ENCODE measurements at regions not wholly inside any gene's neighbourhood (a gene's known extent, or its start where the extent isn't known, plus 50 kb on each side); places are given as distances from the start of the nearest gene placed in this dataset.
"Not testable (repeated sequence)": the region's sequence is repeated elsewhere in the genome, so short reads cannot be mapped to it uniquely, and the experiment has no call there.

DNA sequence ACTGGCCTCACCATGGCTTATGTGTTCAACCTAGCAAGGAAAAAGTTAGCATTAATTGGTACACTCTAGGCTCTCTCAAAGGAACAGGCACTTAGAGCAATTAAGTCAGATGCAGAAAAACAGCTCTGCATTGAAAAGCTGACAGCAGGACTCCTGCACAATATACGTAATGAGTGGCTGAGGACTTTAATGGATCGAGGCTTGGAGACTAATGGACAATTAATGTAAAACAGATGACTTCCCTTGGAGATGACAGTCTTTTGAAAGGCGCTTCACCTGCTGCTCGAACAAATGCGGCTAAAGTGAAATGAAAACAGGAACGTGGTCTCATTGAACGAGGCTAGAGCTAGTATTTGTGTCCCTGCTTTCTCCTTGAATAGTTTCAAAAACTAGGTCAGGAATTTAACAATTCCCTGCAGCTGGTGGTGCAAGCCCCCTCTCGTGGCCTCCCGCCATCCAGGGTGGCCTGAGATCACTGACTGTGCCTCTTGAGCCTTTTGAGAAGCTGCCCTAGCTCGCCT is 137.1 kb downstream of the ELOVL4 start:
- no peak overlapping the region for H3K4me3 ChIP-seq (ENCODE audit: low read length)
- H3K9me3 ChIP-seq (ENCODE audit: control insufficient read depth, insufficient read depth, low read length): no peaks in the 10 kb centered on the region
- no CpG with 5 or more reads among the region's 10 CpGs for WGBS (ENCODE audit: insufficient coverage, insufficient read length)
- no peak overlapping the region for H3K27ac ChIP-seq (ENCODE audit: low read length)
- no peaks in the 10 kb centered on the region for H3K27me3 ChIP-seq (ENCODE audit: control insufficient read depth, insufficient read depth, low read length)
- no peaks in the 10 kb centered on the region for H3K36me3 ChIP-seq (ENCODE audit: control insufficient read depth, insufficient read depth, low read length)
- peaks cover 3% of the 10 kb centered on the region; the same call in 1 of the 2 replicates for H3K4me1 ChIP-seq (ENCODE audit: control insufficient read depth, insufficient read depth, low read length)
- DNase-seq (ENCODE audit: low read depth, low spot score): no peak

- H3K9me3 ChIP-seq (ENCODE audit: control insufficient read depth, insufficient read depth, low read length): no peaks in the 10 kb centered on the region
- no peak for DNase-seq (ENCODE audit: low read depth, low spot score)
- H3K27ac ChIP-seq (ENCODE audit: low read length): no peak overlapping the region
- H3K36me3 ChIP-seq (ENCODE audit: control insufficient read depth, insufficient read depth, low read length): no peaks in the 10 kb centered on the region
- no peaks in the 10 kb centered on the region for H3K27me3 ChIP-seq (ENCODE audit: control insufficient read depth, insufficient read depth, low read length)
- WGBS (ENCODE audit: insufficient coverage, insufficient read length): no CpG with 5 or more reads among the region's 2 CpGs
- no peak overlapping the region for H3K4me3 ChIP-seq (ENCODE audit: low read length)
- peaks cover 3% of the 10 kb centered on the region; the same call in 1 of the 2 replicates for H3K4me1 ChIP-seq (ENCODE audit: control insufficient read depth, insufficient read depth, low read length)
Observed at GRCh38 chr6:79808921-79809320, 138.4 kb downstream of the ELOVL4 start.

- not testable (repeated sequence) for H3K27ac ChIP-seq (ENCODE audit: low read length); DNase-seq (ENCODE audit: low read depth, low spot score); H3K36me3 ChIP-seq (ENCODE audit: control insufficient read depth, insufficient read depth, low read length); H3K4me1 ChIP-seq (ENCODE audit: control insufficient read depth, insufficient read depth, low read length); H3K9me3 ChIP-seq (ENCODE audit: control insufficient read depth, insufficient read depth, low read length); H3K27me3 ChIP-seq (ENCODE audit: control insufficient read depth, insufficient read depth, low read length); H3K4me3 ChIP-seq (ENCODE audit: low read length)
- no CpG with 5 or more reads among the region's 5 CpGs for WGBS (ENCODE audit: insufficient coverage, insufficient read length)
Observed at GRCh38 chr6:79806661-79807060, 140.7 kb downstream of the ELOVL4 start.

DNA sequence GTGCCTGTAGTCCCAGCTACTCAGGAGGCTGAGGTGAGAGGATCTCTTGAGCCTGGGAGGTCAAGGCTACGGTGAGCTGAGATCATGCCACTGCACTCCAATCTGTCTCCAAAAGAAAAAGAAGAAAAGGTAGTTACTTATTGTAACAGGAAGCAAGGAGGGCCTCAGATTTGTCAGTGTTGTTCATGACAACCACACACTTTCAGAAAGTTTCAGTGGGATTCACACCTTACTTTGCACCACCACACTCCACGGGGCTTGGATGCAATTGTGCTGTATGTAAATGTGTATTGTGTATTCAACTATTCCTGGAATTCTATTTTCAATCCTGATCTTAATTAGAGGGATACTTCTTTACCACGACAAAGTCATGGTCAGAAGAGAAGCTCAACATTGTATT is 142.6 kb downstream of the ELOVL4 start:
- no peaks in the 10 kb centered on the region for H3K4me1 ChIP-seq (ENCODE audit: control insufficient read depth, insufficient read depth, low read length)
- no peaks in the 10 kb centered on the region for H3K36me3 ChIP-seq (ENCODE audit: control insufficient read depth, insufficient read depth, low read length)
- no peak overlapping the region for H3K4me3 ChIP-seq (ENCODE audit: low read length)
- no CpG with 5 or more reads among the region's 3 CpGs for WGBS (ENCODE audit: insufficient coverage, insufficient read length)
- no peaks in the 10 kb centered on the region for H3K27me3 ChIP-seq (ENCODE audit: control insufficient read depth, insufficient read depth, low read length)
- no peaks in the 10 kb centered on the region for H3K9me3 ChIP-seq (ENCODE audit: control insufficient read depth, insufficient read depth, low read length)
- DNase-seq (ENCODE audit: low read depth, low spot score): no peak
- no peak overlapping the region for H3K27ac ChIP-seq (ENCODE audit: low read length)

DNA sequence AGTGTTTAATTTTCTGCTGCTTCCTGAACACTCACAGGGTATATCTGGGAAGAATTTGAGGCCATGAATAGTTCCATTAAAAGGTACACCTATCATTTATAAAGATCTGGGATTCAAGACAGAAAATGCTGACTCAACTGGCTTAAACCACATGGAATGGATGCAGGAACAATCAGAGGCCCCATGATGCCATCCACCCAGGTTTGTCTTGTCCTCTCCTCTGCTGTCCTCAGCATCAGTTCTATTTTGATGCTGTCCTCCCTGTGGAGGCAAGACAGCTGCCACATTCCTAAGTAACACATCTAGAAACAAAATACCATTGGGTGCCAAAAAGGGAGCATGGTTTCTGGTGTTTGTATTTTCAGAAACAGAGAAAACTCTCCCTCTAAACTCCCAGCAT is 143.4 kb downstream of the ELOVL4 start:
- no peak for DNase-seq (ENCODE audit: low read depth, low spot score)
- H3K4me3 ChIP-seq (ENCODE audit: low read length): no peak overlapping the region
- no peaks in the 10 kb centered on the region for H3K27me3 ChIP-seq (ENCODE audit: control insufficient read depth, insufficient read depth, low read length)
- no peaks in the 10 kb centered on the region for H3K9me3 ChIP-seq (ENCODE audit: control insufficient read depth, insufficient read depth, low read length)
- H3K4me1 ChIP-seq (ENCODE audit: control insufficient read depth, insufficient read depth, low read length): no peaks in the 10 kb centered on the region
- no peak overlapping the region for H3K27ac ChIP-seq (ENCODE audit: low read length)
- H3K36me3 ChIP-seq (ENCODE audit: control insufficient read depth, insufficient read depth, low read length): no peaks in the 10 kb centered on the region

GRCh38 chr6:79802657-79803300 is 144.6 kb downstream of the ELOVL4 start:
- no peak for DNase-seq (ENCODE audit: low read depth, low spot score)
- Histone ChIP-seq H3K27me3 (ENCODE audit: control insufficient read depth, insufficient read depth, low read length) (no peaks in the 10 kb centered on the region), H3K27ac (ENCODE audit: low read length) (no peak overlapping the region), H3K36me3 (ENCODE audit: control insufficient read depth, insufficient read depth, low read length) (no peaks in the 10 kb centered on the region), H3K4me3 (ENCODE audit: low read length) (no peak overlapping the region), H3K9me3 (ENCODE audit: control insufficient read depth, insufficient read depth, low read length) (no peaks in the 10 kb centered on the region), H3K4me1 (ENCODE audit: control insufficient read depth, insufficient read depth, low read length) (no peaks in the 10 kb centered on the region)
- WGBS (ENCODE audit: insufficient coverage, insufficient read length): no CpG with 5 or more reads among the region's 5 CpGs

DNA sequence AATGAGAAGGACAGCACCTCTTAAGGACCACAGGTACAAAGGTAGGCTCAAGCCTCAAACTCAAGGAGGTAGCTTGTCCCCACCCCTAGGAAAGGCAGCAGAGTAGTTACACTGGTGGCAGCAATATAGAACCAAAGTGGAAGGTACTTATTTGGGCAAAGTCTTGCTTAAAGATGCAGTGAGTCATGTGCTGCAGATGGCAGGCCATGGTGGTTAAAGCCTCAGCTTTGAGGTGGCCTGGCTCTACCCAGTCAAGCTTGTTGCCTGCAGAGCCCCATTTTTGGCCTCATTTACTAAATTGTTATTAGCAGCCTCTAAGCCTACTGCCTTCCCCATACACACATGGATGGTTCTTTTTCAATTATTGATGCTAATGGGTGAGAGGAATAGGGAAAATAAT is 146.0 kb downstream of the ELOVL4 start:
- Histone ChIP-seq H3K27me3 (ENCODE audit: control insufficient read depth, insufficient read depth, low read length) (no peaks in the 10 kb centered on the region), H3K4me1 (ENCODE audit: control insufficient read depth, insufficient read depth, low read length) (no peaks in the 10 kb centered on the region), H3K9me3 (ENCODE audit: control insufficient read depth, insufficient read depth, low read length) (no peaks in the 10 kb centered on the region), H3K36me3 (ENCODE audit: control insufficient read depth, insufficient read depth, low read length) (no peaks in the 10 kb centered on the region), H3K27ac (ENCODE audit: low read length) (no peak overlapping the region), H3K4me3 (ENCODE audit: low read length) (no peak overlapping the region)
- no peak for DNase-seq (ENCODE audit: low read depth, low spot score)

DNA sequence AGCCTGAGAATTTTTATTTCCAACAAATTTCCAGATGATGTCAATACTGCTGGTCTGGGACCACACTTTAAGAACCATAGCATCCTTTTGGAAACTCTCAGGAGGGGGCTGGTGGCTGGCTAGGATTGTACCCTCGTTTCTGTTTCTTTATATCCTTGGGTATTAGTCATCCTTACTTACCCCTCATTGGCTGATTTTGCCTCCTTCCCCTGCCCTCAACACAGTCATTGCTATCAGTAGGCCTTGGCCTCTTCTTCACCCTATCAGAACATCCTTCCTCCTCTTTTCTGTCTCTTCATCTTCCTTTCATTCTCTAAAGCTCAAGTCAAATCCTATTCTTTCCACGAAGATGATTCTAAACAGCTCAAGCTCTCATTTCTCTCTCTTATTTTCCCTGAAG is 148.5 kb downstream of the ELOVL4 start:
- no peak for DNase-seq (ENCODE audit: low read depth, low spot score)
- no peak overlapping the region for H3K4me3 ChIP-seq (ENCODE audit: low read length)
- no peak overlapping the region for H3K27ac ChIP-seq (ENCODE audit: low read length)
- no peaks in the 10 kb centered on the region for H3K27me3 ChIP-seq (ENCODE audit: control insufficient read depth, insufficient read depth, low read length)
- no CpG with 5 or more reads among the region's 2 CpGs for WGBS (ENCODE audit: insufficient coverage, insufficient read length)
- no peaks in the 10 kb centered on the region for H3K9me3 ChIP-seq (ENCODE audit: control insufficient read depth, insufficient read depth, low read length)
- H3K4me1 ChIP-seq (ENCODE audit: control insufficient read depth, insufficient read depth, low read length): no peaks in the 10 kb centered on the region
- no peaks in the 10 kb centered on the region for H3K36me3 ChIP-seq (ENCODE audit: control insufficient read depth, insufficient read depth, low read length)

- DNase-seq (ENCODE audit: low read depth, low spot score): no peak
- no CpG with 5 or more reads among the region's 2 CpGs for WGBS (ENCODE audit: insufficient coverage, insufficient read length)
Observed at GRCh38 chr6:79797912-79798311, 149.4 kb downstream of the ELOVL4 start.

DNA sequence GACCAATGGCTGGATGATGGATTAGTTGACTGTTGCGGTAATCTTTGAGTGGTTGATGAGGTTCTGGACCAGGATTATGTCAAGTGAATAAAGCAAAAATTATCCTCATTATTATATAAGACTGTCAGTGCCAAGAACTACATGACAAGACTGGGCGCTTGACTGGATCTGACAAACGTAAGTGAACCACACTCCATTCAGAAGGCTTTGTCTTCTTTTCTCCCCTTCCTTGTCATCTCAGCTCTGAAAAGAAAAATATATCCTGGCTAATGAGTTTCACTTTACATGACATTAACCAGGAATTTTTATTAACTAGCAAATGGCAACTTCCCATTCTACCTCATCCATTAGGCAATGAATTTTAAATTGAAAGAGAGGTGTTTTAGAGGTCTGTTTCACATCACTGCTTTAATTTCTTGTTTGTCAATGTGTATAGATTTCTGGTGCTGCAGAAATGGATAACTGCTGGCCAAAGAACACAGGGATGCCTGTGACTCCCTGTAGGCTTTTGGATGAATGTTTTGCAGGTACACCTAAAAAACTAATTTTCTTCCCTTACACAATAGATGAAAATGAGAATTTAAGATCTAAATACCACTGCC is 150.1 kb downstream of the ELOVL4 start:
- WGBS (ENCODE audit: insufficient coverage, insufficient read length): no CpG with 5 or more reads among the region's 3 CpGs
- DNase-seq (ENCODE audit: low read depth, low spot score): no peak
- no peaks in the 10 kb centered on the region for H3K9me3 ChIP-seq (ENCODE audit: control insufficient read depth, insufficient read depth, low read length)
- no peak overlapping the region for H3K4me3 ChIP-seq (ENCODE audit: low read length)
- H3K36me3 ChIP-seq (ENCODE audit: control insufficient read depth, insufficient read depth, low read length): no peaks in the 10 kb centered on the region
- no peaks in the 10 kb centered on the region for H3K4me1 ChIP-seq (ENCODE audit: control insufficient read depth, insufficient read depth, low read length)
- H3K27me3 ChIP-seq (ENCODE audit: control insufficient read depth, insufficient read depth, low read length): no peaks in the 10 kb centered on the region
- H3K27ac ChIP-seq (ENCODE audit: low read length): no peak overlapping the region

More at GRCh38 chr6:79797912-79798311, 149.4 kb downstream of the ELOVL4 start:
- Histone ChIP-seq H3K36me3 (ENCODE audit: control insufficient read depth, insufficient read depth, low read length) (no peaks in the 10 kb centered on the region), H3K4me1 (ENCODE audit: control insufficient read depth, insufficient read depth, low read length) (no peaks in the 10 kb centered on the region), H3K27me3 (ENCODE audit: control insufficient read depth, insufficient read depth, low read length) (no peaks in the 10 kb centered on the region), H3K27ac (ENCODE audit: low read length) (no peak overlapping the region), H3K9me3 (ENCODE audit: control insufficient read depth, insufficient read depth, low read length) (no peaks in the 10 kb centered on the region), H3K4me3 (ENCODE audit: low read length) (no peak overlapping the region)

DNA sequence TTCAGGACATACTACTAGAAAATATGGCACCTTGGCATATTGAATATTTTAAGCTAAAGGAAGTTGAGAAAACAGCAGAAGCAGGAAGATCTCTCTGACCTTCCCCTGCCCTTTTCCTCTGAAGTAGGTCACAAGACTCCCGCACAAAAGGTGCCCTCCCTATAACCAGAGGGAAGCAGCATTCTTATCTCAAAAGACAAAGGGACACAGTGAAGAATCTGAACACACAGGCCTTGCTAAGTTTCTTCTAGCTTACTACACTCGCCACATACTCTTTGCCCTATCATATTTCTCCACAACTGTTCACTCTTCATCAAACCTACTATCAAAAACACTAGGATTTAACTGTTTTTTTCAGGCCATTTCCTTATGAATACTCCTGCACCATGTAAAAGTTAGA is 151.2 kb downstream of the ELOVL4 start:
- Histone ChIP-seq H3K9me3 (ENCODE audit: control insufficient read depth, insufficient read depth, low read length) (no peaks in the 10 kb centered on the region), H3K4me3 (ENCODE audit: low read length) (no peak overlapping the region), H3K4me1 (ENCODE audit: control insufficient read depth, insufficient read depth, low read length) (no peaks in the 10 kb centered on the region), H3K27ac (ENCODE audit: low read length) (no peak overlapping the region), H3K27me3 (ENCODE audit: control insufficient read depth, insufficient read depth, low read length) (no peaks in the 10 kb centered on the region), H3K36me3 (ENCODE audit: control insufficient read depth, insufficient read depth, low read length) (no peaks in the 10 kb centered on the region)
- DNase-seq (ENCODE audit: low read depth, low spot score): no peak
- no CpG with 5 or more reads among the region's 2 CpGs for WGBS (ENCODE audit: insufficient coverage, insufficient read length)
